K562 (cell line): ENCODE measurements at regions not wholly inside any gene's neighbourhood (a gene's known extent, or its start where the extent isn't known, plus 50 kb on each side); places are given as distances from the start of the nearest gene placed in this dataset.

ENCODE experiments used
- ATAC-seq: fragments of 200-7000 bp; cut with Tn5 transposase; 3 replicates; pipeline ENCODE4 v1.9.1; 2020; ENCODE audit warnings: moderate library complexity
- BruUV-seq: library from RNA; stranded (reverse); fragments of 400-500 nt; replicated peaks from 2 replicates; lab custom pipeline; 2021; lab: Mats Ljungman, UMichigan
- CTCF ChIA-PET: fragments of 300-600 bp; formaldehyde crosslinking; extraction: SDS; loops from one replicate; lab custom pipeline; 2021; ENCODE audit warnings: low intra/inter-chr PET ratio; lab: Yijun Ruan, JAX
- POLR2A ChIA-PET: fragments of 300-600, 350-650 bp; sonication (Branson Sonifier 250); formaldehyde crosslinking; extraction: SDS; loops from one replicate; lab custom pipeline; 2021; ENCODE audit warnings: antibody characterized with exemption, inconsistent platforms; lab: Yijun Ruan, JAX
- DNase-seq, 4 experiments: peaks; one replicate each; pipeline versions ENCODE4 v3.0.0 to v3.0.0-alpha.2; 2011 to 2018; ENCODE audit warnings: low spot score in 3 of 4, mixed read lengths in 3 of 4; ENCODE audit errors: extremely low read depth in 1 of 4
- FAIRE-seq: peaks from 2 replicates; lab custom pipeline; 2011; peaks lifted over from hg19 to GRCh38; lab: Jason Lieb, UNC
- H2AFZ ChIP-seq: 2 replicates; pipeline ENCODE4 v1.6.0; 2011; ENCODE audit warnings: low read depth, low read length, control low read depth, inconsistent platforms
- H3K27ac ChIP-seq: fragments of 200-600 bp; 3 replicates; pipeline ENCODE4 v1.8.0; 2011; ENCODE audit warnings: low read depth, mild to moderate bottlenecking, control low read depth, inconsistent platforms, low read length, moderate library complexity, mixed read lengths; ENCODE audit errors: extremely low read depth
- H3K27me3 ChIP-seq, 2 experiments: fragments of 300-600 bp in 1 of 2; 2 replicates in 1 of 2; 3 replicates in 1 of 2; pipeline versions ENCODE4 v1.6.0 to v1.8.0; 2011; ENCODE audit warnings: inconsistent platforms in 2 of 2, low read length in 2 of 2, mild to moderate bottlenecking in 1 of 2, mixed read lengths in 1 of 2, moderate library complexity in 1 of 2; ENCODE audit not compliant: control insufficient read depth in 2 of 2, insufficient read depth in 2 of 2
- H3K36me3 ChIP-seq: fragments of 300-600 bp; 3 replicates; pipeline ENCODE4 v1.8.0; 2011; ENCODE audit warnings: mild to moderate bottlenecking, low read length, inconsistent platforms; ENCODE audit not compliant: control insufficient read depth, insufficient read depth
- H3K4me1 ChIP-seq, 2 experiments: fragments of 200-600 bp in 1 of 2; replicated peaks in 1 of 2; 2 replicates in 1 of 2; 3 replicates in 1 of 2; pipeline versions ENCODE4 v1.5.1 to v1.8.0; 2011; ENCODE audit warnings: inconsistent platforms in 2 of 2, low read length in 2 of 2, mild to moderate bottlenecking in 1 of 2, mixed read lengths in 1 of 2, moderate library complexity in 1 of 2; ENCODE audit not compliant: control insufficient read depth in 2 of 2, insufficient read depth in 2 of 2
- H3K4me2 ChIP-seq: 2 replicates; pipeline ENCODE4 v1.6.1; 2011; ENCODE audit warnings: low read length, control low read depth, inconsistent platforms, mixed read lengths; ENCODE audit not compliant: insufficient read depth
- H3K4me3 ChIP-seq: fragments of 200-600 bp; sonication (generic), shearing (Covaris generic); 2 replicates; pipeline ENCODE4 v1.5.1; 2016; ENCODE audit warnings: control low read depth, inconsistent platforms
- H3K79me2 ChIP-seq: fragments of 200-600 bp; 3 replicates; pipeline ENCODE4 v1.8.0; 2011; ENCODE audit warnings: low read length, inconsistent platforms; ENCODE audit not compliant: control insufficient read depth, insufficient read depth
- H3K9ac ChIP-seq, 2 experiments: 2 replicates each; pipeline versions ENCODE4 v1.6.0 to v1.6.1; 2011; ENCODE audit warnings: low read depth in 2 of 2, low read length in 2 of 2, control low read depth in 1 of 2, inconsistent platforms in 1 of 2, mild to moderate bottlenecking in 1 of 2, mixed read lengths in 1 of 2; ENCODE audit not compliant: insufficient read depth in 1 of 2
- H3K9me1 ChIP-seq: one replicate; pipeline ENCODE4 v1.6.0; 2011; ENCODE audit warnings: inconsistent platforms, mild to moderate bottlenecking, low read length, moderate library complexity; ENCODE audit not compliant: control insufficient read depth, insufficient read depth
- H3K9me3 ChIP-seq: replicated peaks from 2 replicates; pipeline ENCODE4 v1.5.1; 2011; ENCODE audit warnings: low read depth, low read length, inconsistent platforms; ENCODE audit not compliant: control insufficient read depth, insufficient read depth
- H4K20me1 ChIP-seq: replicated peaks from 2 replicates; pipeline ENCODE4 v1.6.1; 2011; ENCODE audit warnings: low read length, inconsistent platforms, mixed read lengths; ENCODE audit not compliant: control insufficient read depth, insufficient read depth
- ARHGAP35 ChIP-seq: fragments of 450-650 bp; IDR thresholded peaks from 2 replicates; pipeline ENCODE4 v1.6.1; 2018; ENCODE audit not compliant: partially characterized antibody
- C11orf30 ChIP-seq: fragments of 450-650 bp; IDR thresholded peaks from 2 replicates; pipeline ENCODE4 v1.6.1; 2016; ENCODE audit warnings: low read depth, mild to moderate bottlenecking
- ILK ChIP-seq: fragments of 450-650 bp; IDR thresholded peaks from 2 replicates; pipeline ENCODE4 v1.6.1; 2016; ENCODE audit warnings: missing genetic modification characterization, low read depth, mild to moderate bottlenecking, missing compliant biosample characterization, moderate library complexity, borderline replicate concordance
- JUN ChIP-seq, 2 experiments: sonication (generic) in 1 of 2; formaldehyde crosslinking in 1 of 2; IDR thresholded peaks; 2 replicates each; pipeline versions ENCODE4 v1.6.1 to v1.8.0; 2012 to 2022; ENCODE audit warnings: borderline replicate concordance in 2 of 2, mild to moderate bottlenecking in 2 of 2, improper control_type of control experiment in 1 of 2, low read depth in 1 of 2, low read length in 1 of 2, missing genetic modification reagents in 1 of 2
- PRPF4 ChIP-seq: fragments of 200-400 bp; formaldehyde crosslinking; IDR thresholded peaks from one replicate; pipeline ENCODE4 v1.6.1; 2017; ENCODE audit warnings: low read length, low read depth, mild to moderate bottlenecking; ENCODE audit not compliant: insufficient read depth, poor library complexity, severe bottlenecking
- PYGO2 ChIP-seq: fragments of 450-650 bp; IDR thresholded peaks from 2 replicates; pipeline ENCODE4 v1.6.1; 2016; ENCODE audit warnings: mild to moderate bottlenecking, missing genetic modification characterization, moderate library complexity, missing compliant biosample characterization
- RBM39 ChIP-seq: fragments of 200-400 bp; formaldehyde crosslinking; optimal IDR thresholded peaks from 2 replicates; pipeline ENCODE3; 2018; ENCODE audit warnings: low read depth, low read length
- SIN3A ChIP-seq, 2 experiments: fragments of 150-350 bp in 1 of 2; IDR thresholded peaks; 2 replicates each; pipeline ENCODE4 v1.6.1; 2011 to 2016; ENCODE audit warnings: borderline replicate concordance in 2 of 2, low read depth in 2 of 2, low read length in 2 of 2, mild to moderate bottlenecking in 2 of 2, moderate library complexity in 2 of 2; ENCODE audit not compliant: control insufficient read depth in 1 of 2
- TCF7 ChIP-seq: sonication (generic); IDR thresholded peaks from 2 replicates; pipeline ENCODE4 v1.6.1; 2016; ENCODE audit warnings: antibody characterized with exemption, borderline replicate concordance
- USF2 ChIP-seq: sonication (generic); formaldehyde crosslinking; IDR thresholded peaks from 2 replicates; pipeline ENCODE4 v1.5.0; 2020; ENCODE audit warnings: missing genetic modification reagents
- ZBTB8A ChIP-seq: fragments of 450-650 bp; IDR thresholded peaks from 2 replicates; pipeline ENCODE4 v1.6.1; 2018; ENCODE audit warnings: mild to moderate bottlenecking, moderate library complexity; ENCODE audit not compliant: partially characterized antibody
- ZFP36 ChIP-seq: fragments of 150-350 bp; IDR thresholded peaks from 2 replicates; pipeline ENCODE4 v1.6.1; 2018; ENCODE audit warnings: low read length, low read depth; ENCODE audit not compliant: partially characterized antibody
- ZNF224 ChIP-seq: sonication (generic); formaldehyde crosslinking; IDR thresholded peaks from 2 replicates; pipeline ENCODE4 v1.8.0; 2022; ENCODE audit warnings: mild to moderate bottlenecking, missing genetic modification reagents
- ZNF24 ChIP-seq: fragments of 450-650 bp; IDR thresholded peaks from 2 replicates; pipeline ENCODE4 v1.6.1; 2016
- ZNF280B ChIP-seq: fragments of 250-450 bp; sonication (Bioruptor Pico); IDR thresholded peaks from 2 replicates; pipeline ENCODE4 v1.5.1; 2021; ENCODE audit warnings: mild to moderate bottlenecking
- in situ Hi-C: fragments of 300-500 bp; cut with MboI; formaldehyde crosslinking; loops from 4 replicates; pipeline ENCODE4 v1.15.0; 2018; ENCODE audit warnings: inconsistent platforms, mixed read lengths
- intact Hi-C: fragments of 100-400 bp; cut with micrococcal nuclease; formaldehyde crosslinking; loops from 2 replicates; pipeline ENCODE4 v1.14.2; 2022

- ATAC-seq (no peak), DNase-seq (no peak), FAIRE-seq (no peak)
- Histone ChIP-seq H3K36me3 (no peaks in the 10 kb centered on the region), H2AFZ (no peak overlapping the region), H3K4me1 (no peaks in the 10 kb centered on the region), H3K4me3 (no peak overlapping the region), H3K9ac (no peak overlapping the region), H3K9me3 (no peaks in the 10 kb centered on the region), H3K79me2 (no peaks in the 10 kb centered on the region), H4K20me1 (no peaks in the 10 kb centered on the region), H3K27ac (no peak overlapping the region), H3K4me2 (no peak overlapping the region), H3K9me1 (no peaks in the 10 kb centered on the region), H3K27me3 (no peaks in the 10 kb centered on the region)
- ChIA-PET POLR2A (no interaction called here), CTCF (no interaction called here)
- no TSS peak for BruUV-seq
- TF ChIP-seq ZNF280B (CRISPR knock-in tag) (no peak), ZNF24 (no peak), PRPF4 (no peak), PYGO2 (tag) (no peak), ARHGAP35 (no peak), RBM39 (no peak), C11orf30 (no peak), ZBTB8A (no peak), JUN (IDR thresholded peaks at IDR 0.05; ENCODE audit: borderline replicate concordance, low read depth, low read length) (no peak), JUN (CRISPR knock-in tag; IDR thresholded peaks at IDR 0.05; ENCODE audit: borderline replicate concordance) (no peak), ZFP36 (no peak), TCF7 (no peak), USF2 (no peak), SIN3A (IDR thresholded peaks at IDR 0.05; ENCODE audit: borderline replicate concordance in 2 of 2, control insufficient read depth in 1 of 2, low read depth in 2 of 2, low read length in 2 of 2) (no peak), ZNF224 (CRISPR knock-in tag) (no peak), ILK (tag) (no peak)
- in situ Hi-C loops = no loop called here
- intact Hi-C loops = no loop called here
Observed at GRCh38 chr6:135647521-135647920, 150.0 kb upstream of the AHI1 start.
